T-helper 2 cell treated with Interferon-gamma antibody and Interleukin-4, amounts not matched to agents 5 μg/mL and 100 μg/mL, for 36 hours (primary cell): ENCODE measurements at regions not wholly inside any gene's neighbourhood (a gene's known extent, or its start where the extent isn't known, plus 50 kb on each side); places are given as distances from the start of the nearest gene placed in this dataset.
"Not testable (repeated sequence)": the region's sequence is repeated elsewhere in the genome, so short reads cannot be mapped to it uniquely, and the experiment has no call there.

ENCODE experiments used
- DNase-seq: peaks from one replicate; pipeline ENCODE4 v3.0.0; 2021; ENCODE audit warnings: low spot score
- H3K27ac Mint-ChIP-seq: one replicate; pipeline ENCODE4 v1.8.0; 2021; ENCODE audit warnings: mild to moderate bottlenecking, mixed read lengths
- H3K27me3 Mint-ChIP-seq: one replicate; pipeline ENCODE4 v1.8.0; 2021; ENCODE audit warnings: low read depth, mixed read lengths
- H3K36me3 Mint-ChIP-seq: one replicate; pipeline ENCODE4 v1.8.0; 2021; ENCODE audit warnings: low read depth, mixed read lengths
- H3K4me1 Mint-ChIP-seq: one replicate; pipeline ENCODE4 v1.8.0; 2021; ENCODE audit warnings: low read depth, mixed read lengths
- H3K4me3 Mint-ChIP-seq: one replicate; pipeline ENCODE4 v1.8.0; 2022; ENCODE audit warnings: mild to moderate bottlenecking, moderate library complexity, mixed read lengths
- H3K9me3 Mint-ChIP-seq: one replicate; pipeline ENCODE4 v1.8.0; 2021; ENCODE audit warnings: mixed read lengths

DNA sequence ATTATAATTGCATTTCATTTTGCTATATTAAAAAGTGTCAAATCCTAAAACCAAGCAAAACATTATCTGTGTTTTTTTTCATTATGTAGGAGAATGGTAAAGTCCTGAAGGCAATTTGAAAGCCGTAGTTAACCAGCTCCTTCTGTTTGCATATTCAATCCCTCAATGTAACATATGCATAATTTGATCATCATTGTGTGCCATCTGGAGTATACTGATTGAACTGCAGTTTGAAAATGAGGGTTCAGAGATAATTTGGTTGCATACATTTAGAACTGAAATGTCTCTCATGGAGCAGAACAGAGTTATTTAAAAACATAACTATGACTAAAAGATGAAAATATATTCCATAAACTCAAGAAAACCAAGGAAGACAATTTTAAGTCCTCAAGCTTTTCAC is 518.6 kb downstream of the GBE1 start:
- Mint-ChIP-seq H3K36me3 (no peaks in the 10 kb centered on the region), H3K9me3 (peaks cover 6% of the 10 kb centered on the region), H3K27me3 (no peaks in the 10 kb centered on the region), H3K4me3 (no peak overlapping the region), H3K4me1 (no peaks in the 10 kb centered on the region), H3K27ac (no peak overlapping the region)
- DNase-seq = no peak

DNA sequence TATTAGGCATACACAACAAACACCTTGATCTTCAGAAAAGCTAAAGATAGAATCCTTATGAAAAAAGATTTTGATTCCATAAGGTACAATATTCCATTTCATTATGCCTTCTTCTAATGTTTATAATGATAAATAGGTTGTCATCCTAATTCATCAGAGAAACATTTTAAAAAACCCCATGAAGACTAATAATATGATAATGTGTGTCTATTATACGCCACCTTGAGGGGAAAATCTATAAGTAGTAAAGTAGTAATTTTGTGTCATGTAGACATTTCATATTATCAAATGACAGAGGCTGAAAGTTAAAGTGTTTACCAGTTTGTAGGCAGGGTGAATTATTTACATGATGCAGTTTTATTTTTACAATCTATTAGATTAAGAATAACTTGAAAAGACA is 524.3 kb downstream of the GBE1 start:
- Mint-ChIP-seq H3K27me3 (no peaks in the 10 kb centered on the region), H3K36me3 (no peaks in the 10 kb centered on the region), H3K4me3 (no peak overlapping the region), H3K9me3 (peaks cover 10% of the 10 kb centered on the region), H3K4me1 (no peaks in the 10 kb centered on the region), H3K27ac (no peak overlapping the region)
- no peak for DNase-seq

DNA sequence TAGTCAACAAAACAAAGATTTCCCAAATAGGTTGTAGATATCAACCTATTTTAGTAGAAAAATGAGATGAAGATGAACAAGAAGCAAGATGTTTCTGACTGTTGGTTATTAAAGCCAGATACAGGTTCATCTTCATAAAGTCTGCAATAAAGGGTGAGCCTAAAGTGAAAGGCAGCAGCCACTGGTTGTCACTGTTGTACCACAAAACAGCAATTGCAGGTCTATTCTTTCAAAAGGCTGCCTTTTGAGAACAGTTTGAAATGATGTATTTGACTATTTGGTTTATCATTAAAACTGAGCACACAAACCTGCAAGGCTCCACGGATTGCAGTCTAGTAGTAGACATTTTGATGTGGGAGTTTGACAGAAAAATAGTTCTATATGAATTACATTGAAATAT is 543.4 kb downstream of the GBE1 start:
- no peaks in the 10 kb centered on the region for H3K27me3 Mint-ChIP-seq
- no peak overlapping the region for H3K4me3 Mint-ChIP-seq
- H3K4me1 Mint-ChIP-seq = no peaks in the 10 kb centered on the region
- no peaks in the 10 kb centered on the region for H3K36me3 Mint-ChIP-seq
- no peak for DNase-seq
- peaks cover 9% of the 10 kb centered on the region for H3K9me3 Mint-ChIP-seq
- no peak overlapping the region for H3K27ac Mint-ChIP-seq

DNA sequence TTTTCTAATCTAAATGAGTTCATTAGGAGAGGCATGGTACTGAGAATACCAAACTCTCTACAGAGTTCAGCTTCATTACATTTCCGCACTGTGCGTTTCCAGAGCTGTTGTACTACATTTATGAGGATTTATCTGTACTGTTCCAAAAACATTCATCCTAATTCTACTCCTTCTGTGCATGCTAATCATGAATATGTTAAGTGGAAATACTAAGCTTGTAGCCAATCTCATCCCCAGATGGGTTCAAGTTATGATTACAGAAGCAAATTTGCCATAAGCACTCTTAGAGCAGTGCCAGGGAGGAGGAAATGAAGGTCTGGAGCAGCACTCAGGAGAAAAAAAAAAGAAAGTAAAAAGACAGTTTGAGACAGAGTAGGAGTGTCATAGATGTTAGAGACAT is 544.3 kb downstream of the GBE1 start:
- H3K27me3 Mint-ChIP-seq = no peaks in the 10 kb centered on the region
- H3K36me3 Mint-ChIP-seq = no peaks in the 10 kb centered on the region

DNA sequence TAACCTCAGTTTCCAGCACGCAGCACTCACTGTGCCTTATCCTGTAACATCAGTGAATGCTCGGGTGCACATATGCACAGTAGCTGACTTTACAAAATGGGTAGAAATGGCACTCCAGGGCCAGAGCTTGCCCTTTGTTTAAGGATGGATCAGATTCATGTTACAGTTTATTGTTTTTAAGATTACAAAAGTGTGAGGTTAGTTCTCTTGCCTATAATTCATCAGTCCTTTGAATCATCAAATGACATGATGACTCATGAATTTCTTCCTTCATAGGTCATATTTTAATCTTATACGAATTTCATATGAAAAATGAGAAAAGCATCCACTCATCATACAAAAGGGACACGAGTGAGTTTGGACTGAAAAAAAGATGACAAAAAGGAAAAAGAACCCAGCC is 545.3 kb downstream of the GBE1 start:
- Mint-ChIP-seq H3K4me1 (no peaks in the 10 kb centered on the region), H3K9me3 (peaks cover 4% of the 10 kb centered on the region), H3K27me3 (no peaks in the 10 kb centered on the region), H3K36me3 (no peaks in the 10 kb centered on the region), H3K4me3 (no peak overlapping the region), H3K27ac (no peak overlapping the region)
- DNase-seq = no peak

More for the DNA sequence above, 544.3 kb downstream of the GBE1 start:
- H3K9me3 Mint-ChIP-seq = peaks cover 9% of the 10 kb centered on the region
- no peak overlapping the region for H3K27ac Mint-ChIP-seq
- no peaks in the 10 kb centered on the region for H3K4me1 Mint-ChIP-seq
- H3K4me3 Mint-ChIP-seq = no peak overlapping the region
- no peak for DNase-seq

DNA sequence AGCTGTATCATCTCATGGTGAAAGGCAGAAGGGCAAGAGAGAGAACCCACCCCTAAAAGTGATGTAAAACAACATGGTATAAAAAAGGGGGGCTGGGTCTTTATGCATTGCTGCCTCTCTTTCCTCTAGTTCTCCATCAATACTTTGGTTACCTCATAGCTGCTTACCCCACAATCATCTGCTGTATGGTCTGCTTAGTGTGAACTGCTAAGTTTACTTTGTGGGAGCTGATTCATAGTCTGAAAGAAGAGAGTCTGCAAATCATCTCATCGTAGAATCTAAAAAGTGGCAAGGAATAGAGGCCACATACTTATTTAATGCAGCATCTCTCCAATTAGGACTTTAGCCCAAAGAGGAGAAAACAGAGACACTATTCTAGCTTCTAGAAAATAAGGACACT is 546.8 kb downstream of the GBE1 start:
- Mint-ChIP-seq H3K36me3 (no peaks in the 10 kb centered on the region), H3K4me1 (no peaks in the 10 kb centered on the region), H3K27me3 (no peaks in the 10 kb centered on the region), H3K27ac (no peak overlapping the region), H3K9me3 (peaks cover 4% of the 10 kb centered on the region), H3K4me3 (no peak overlapping the region)
- no peak for DNase-seq

DNA sequence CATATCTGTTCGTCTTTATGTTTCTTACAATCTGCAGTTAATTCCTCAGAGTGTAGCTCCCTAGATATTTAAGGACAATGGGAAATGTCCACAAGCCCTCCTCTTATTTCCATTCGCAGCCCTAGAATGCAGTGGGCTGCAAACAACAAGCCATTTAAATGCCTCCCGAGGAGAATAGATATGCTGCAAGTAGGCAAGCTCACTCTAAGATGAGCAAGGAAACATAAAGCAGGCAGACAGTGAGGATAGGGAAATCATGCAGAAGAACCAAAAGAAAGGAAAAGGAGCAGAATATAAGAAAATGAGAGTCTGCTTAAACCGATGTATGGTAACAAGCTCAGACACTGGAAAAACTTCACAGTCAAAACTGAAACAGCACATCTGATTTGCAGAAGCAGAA is 561.9 kb downstream of the GBE1 start:
- Mint-ChIP-seq H3K4me3 (no peak overlapping the region), H3K27ac (no peak overlapping the region), H3K9me3 (peaks cover 5% of the 10 kb centered on the region), H3K36me3 (no peaks in the 10 kb centered on the region), H3K4me1 (no peaks in the 10 kb centered on the region), H3K27me3 (no peaks in the 10 kb centered on the region)
- DNase-seq = no peak

DNA sequence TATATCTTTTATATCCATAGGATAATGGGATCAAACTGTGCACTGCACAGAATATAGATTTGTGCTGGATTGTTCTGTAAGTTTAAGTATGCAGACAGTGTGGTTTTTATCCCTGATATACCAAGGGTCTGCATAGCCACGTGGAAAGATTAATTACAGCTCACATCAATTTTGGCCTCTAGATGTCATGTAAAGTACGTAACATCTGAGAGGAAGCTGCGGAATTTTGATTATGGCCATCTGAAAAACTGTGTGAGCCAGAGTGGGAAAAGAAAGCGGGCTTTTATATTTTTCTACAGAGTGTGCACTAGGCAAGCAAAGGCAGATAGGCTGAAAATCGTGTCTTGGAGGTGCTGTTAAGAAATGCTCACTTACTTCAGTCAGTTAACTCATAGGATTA is 562.7 kb downstream of the GBE1 start:
- Mint-ChIP-seq H3K36me3 (no peaks in the 10 kb centered on the region), H3K27ac (no peak overlapping the region), H3K9me3 (peaks cover 5% of the 10 kb centered on the region), H3K4me1 (no peaks in the 10 kb centered on the region), H3K4me3 (no peak overlapping the region), H3K27me3 (no peaks in the 10 kb centered on the region)
- DNase-seq = no peak

DNA sequence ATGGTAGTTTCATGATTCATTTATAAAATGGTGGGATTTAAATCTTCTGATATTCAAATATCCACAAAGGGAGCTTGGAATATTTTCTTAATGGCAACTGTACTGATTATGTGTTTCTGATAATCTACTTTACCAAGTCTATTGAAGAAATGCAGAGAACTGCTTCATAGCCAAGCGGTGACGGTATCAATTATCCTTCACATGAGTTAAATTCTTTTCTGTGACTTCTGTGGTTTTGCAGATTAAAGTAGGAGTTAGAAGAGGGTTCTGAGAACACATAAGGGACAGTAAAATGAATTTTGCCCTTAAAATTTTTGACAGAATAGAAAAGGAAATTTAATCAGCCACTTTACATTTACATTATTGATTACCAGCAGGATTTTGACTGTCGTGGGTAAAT is 563.2 kb downstream of the GBE1 start:
- Mint-ChIP-seq H3K4me3 (no peak overlapping the region), H3K27ac (no peak overlapping the region), H3K9me3 (peaks cover 5% of the 10 kb centered on the region), H3K36me3 (no peaks in the 10 kb centered on the region), H3K4me1 (no peaks in the 10 kb centered on the region), H3K27me3 (no peaks in the 10 kb centered on the region)
- no peak for DNase-seq

DNA sequence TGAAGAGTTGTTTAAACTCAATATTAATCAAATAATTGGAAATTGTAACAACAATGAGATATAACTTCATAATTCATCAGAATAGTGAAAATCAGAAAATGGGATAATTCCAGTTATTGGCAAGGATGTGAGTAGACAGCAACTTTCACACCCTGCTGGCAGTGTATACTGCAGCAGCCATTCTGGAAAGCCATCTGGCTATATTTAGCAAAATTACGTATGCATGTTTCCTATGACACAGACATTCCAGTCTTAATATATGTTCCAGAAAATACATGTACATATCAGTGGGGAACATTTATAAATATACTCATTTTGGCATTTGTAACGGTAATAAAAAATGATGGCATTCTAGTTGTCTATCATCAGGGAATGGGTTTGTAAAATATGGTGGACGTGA is 564.1 kb downstream of the GBE1 start:
- H3K9me3 Mint-ChIP-seq = peaks cover 5% of the 10 kb centered on the region
- H3K36me3 Mint-ChIP-seq = no peaks in the 10 kb centered on the region
- no peaks in the 10 kb centered on the region for H3K27me3 Mint-ChIP-seq
- H3K4me3 Mint-ChIP-seq = no peak overlapping the region
- no peaks in the 10 kb centered on the region for H3K4me1 Mint-ChIP-seq
- H3K27ac Mint-ChIP-seq = no peak overlapping the region
- no peak for DNase-seq

DNA sequence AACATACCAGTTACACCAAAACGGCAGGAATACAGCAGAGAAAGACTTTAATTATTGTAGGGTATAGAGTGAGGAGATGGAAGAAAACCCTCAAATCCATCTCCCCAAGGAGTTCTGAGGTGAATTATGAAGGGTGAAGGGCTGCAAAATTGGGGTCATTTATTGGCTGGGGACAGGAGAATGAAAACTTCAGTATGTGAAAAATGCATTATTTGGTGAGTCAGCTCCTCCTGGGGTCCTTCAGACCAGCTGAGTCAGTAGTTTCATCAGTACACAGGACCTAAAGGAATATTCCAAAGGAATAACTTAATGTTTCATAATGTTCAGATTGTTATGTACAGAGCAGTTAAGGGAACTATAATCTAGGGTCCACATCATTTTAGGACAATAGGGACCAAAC is 566.0 kb downstream of the GBE1 start:
- no peaks in the 10 kb centered on the region for H3K27me3 Mint-ChIP-seq
- H3K27ac Mint-ChIP-seq = no peak overlapping the region
- DNase-seq = no peak
- no peaks in the 10 kb centered on the region for H3K36me3 Mint-ChIP-seq
- no peaks in the 10 kb centered on the region for H3K9me3 Mint-ChIP-seq
- no peaks in the 10 kb centered on the region for H3K4me1 Mint-ChIP-seq
- H3K4me3 Mint-ChIP-seq = no peak overlapping the region

DNA sequence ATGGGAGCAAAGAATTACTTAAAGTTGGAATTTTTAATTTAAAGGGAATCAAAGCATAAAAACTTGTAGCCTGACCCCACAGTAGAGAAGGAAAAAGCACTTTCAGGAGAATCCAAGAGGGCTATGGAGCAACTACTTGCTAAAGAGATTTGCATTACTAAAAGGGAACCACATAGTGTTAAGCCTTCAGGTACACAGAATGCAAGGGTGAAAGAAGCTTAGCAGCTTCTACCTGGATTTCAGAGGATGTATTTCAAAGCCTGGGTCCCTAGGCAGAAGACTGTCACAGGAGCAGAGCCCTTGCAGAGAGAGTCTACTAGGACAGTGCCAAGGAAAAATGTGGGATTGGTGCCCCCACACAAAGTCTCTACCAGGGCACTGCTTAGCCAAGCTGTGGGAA is 575.0 kb downstream of the GBE1 start:
- Mint-ChIP-seq H3K4me3 (no peak overlapping the region), H3K27ac (no peak overlapping the region), H3K4me1 (no peaks in the 10 kb centered on the region), H3K36me3 (peaks cover 1% of the 10 kb centered on the region), H3K9me3 (peaks cover 51% of the 10 kb centered on the region), H3K27me3 (no peaks in the 10 kb centered on the region)
- no peak for DNase-seq

DNA sequence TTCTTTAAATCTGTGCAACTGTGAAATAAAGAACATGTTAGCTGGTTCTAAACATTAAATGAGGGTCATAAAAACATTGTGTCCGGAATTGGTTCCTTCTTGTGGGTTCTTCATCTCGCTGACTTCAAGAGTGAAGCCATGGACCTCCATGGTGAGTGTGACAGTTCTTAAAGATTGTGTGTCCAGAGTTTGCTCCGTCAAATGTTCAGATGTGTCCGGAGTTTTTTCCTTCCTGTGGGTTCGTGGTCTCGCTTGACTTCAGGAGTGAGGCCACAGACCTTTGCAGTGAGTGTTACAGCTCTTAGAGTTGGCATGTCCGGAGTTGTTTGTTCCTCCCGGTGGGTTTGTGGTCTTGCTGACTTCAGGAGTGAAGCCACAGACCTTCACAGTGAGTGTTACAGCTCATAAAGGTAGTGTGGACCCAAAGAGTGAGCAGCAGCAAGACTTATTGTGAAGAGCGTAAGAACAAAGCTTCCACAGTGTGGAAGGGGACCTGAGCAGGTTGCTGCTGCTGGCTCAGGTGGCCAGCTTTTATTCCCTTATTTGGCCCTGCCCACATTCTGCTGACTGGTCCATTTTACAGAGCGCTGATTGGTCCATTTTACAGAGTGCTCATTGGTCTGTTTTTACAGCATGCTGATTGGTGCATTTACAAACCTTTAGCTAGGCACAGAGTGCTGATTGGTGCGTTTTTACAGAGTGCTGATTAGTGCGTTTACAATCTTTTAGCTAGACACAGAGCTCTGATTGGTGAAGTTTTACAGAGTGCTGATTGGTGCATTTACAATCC is 579.2 kb downstream of the GBE1 start:
- H3K36me3 Mint-ChIP-seq, H3K4me1 Mint-ChIP-seq, DNase-seq, H3K27me3 Mint-ChIP-seq, H3K4me3 Mint-ChIP-seq, H3K27ac Mint-ChIP-seq: not testable (repeated sequence)
- peaks cover 44% of the 10 kb centered on the region for H3K9me3 Mint-ChIP-seq

DNA sequence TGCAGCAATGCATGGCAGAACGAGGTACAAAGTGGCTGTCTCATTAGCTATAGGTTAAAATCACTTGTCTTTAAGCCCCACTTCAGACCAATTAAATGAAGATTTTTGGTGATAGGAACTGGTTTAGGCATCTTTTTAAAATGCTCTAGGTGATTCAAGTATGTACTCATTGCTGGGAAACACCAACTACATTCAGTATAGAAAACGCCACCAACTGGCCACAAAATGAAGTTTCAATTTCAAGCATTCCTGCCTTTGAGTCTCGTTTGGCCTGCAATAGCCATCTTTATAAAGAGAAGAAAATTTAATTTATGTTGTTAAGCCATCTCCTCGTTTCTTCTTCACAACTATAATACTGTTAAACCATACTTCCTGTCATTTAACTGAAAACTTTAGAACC is 587.9 kb downstream of the GBE1 start:
- Mint-ChIP-seq H3K36me3 (no peaks in the 10 kb centered on the region), H3K27ac (no peak overlapping the region), H3K4me1 (no peaks in the 10 kb centered on the region), H3K4me3 (no peak overlapping the region), H3K9me3 (peaks cover 8% of the 10 kb centered on the region), H3K27me3 (no peaks in the 10 kb centered on the region)
- DNase-seq = no peak

DNA sequence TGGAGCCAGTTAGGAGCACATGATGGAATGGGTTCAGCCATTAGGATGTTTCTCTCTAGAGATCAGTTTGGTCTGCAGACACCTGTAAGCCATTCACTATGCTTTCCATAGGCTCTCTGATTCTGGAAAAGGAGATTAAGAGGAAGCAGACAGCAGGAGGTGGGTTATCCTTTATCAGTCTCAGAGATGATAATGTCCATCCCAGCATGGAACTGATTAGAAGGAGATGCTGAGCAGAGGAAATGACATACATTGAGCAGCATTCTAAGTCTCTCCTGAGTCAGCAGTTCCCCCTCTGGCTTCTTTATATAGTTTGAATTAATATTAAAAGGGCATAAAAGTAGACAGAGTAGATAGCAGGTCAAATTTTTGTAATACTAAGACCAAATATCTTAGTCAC is 591.1 kb downstream of the GBE1 start:
- no peak for DNase-seq
- Mint-ChIP-seq H3K36me3 (no peaks in the 10 kb centered on the region), H3K27me3 (no peaks in the 10 kb centered on the region), H3K4me1 (no peaks in the 10 kb centered on the region), H3K4me3 (no peak overlapping the region), H3K27ac (no peak overlapping the region), H3K9me3 (peaks cover 22% of the 10 kb centered on the region)
